ENCODE measurements at regions not wholly inside any gene's neighbourhood (a gene's known extent, or its start where the extent isn't known, plus 50 kb on each side); places are given as distances from the start of the nearest gene placed in this dataset.

DNA sequence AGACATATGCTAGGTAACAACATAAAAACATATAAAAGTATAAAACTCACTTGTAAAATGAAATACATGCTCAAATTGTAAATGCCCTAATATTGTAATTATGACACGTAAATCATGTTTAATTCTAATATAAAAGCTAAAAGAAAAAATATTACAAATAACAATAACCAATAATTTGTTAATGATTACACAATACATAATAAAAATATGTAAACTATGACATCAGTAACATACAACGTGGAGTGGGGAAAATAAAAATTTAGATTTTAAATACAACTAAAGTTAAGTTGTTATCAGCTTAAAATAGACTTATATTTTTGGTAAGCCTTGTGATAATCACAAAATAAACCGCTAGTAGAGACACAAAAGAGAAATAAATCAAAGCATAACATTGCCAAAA lies 376.4 kb downstream of the BRINP2 start:
- TF ChIP-seq, protein P1, sequence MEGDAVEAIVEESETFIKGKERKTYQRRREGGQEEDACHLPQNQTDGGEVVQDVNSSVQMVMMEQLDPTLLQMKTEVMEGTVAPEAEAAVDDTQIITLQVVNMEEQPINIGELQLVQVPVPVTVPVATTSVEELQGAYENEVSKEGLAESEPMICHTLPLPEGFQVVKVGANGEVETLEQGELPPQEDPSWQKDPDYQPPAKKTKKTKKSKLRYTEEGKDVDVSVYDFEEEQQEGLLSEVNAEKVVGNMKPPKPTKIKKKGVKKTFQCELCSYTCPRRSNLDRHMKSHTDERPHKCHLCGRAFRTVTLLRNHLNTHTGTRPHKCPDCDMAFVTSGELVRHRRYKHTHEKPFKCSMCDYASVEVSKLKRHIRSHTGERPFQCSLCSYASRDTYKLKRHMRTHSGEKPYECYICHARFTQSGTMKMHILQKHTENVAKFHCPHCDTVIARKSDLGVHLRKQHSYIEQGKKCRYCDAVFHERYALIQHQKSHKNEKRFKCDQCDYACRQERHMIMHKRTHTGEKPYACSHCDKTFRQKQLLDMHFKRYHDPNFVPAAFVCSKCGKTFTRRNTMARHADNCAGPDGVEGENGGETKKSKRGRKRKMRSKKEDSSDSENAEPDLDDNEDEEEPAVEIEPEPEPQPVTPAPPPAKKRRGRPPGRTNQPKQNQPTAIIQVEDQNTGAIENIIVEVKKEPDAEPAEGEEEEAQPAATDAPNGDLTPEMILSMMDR (IDR thresholded peaks at IDR 0.05) = no peak
- TF ChIP-seq POLR2AphosphoS5 (IDR thresholded peaks at IDR 0.05) = no peak
- no peak for TF ChIP-seq EP300 (IDR thresholded peaks at IDR 0.05)
- TF ChIP-seq POLR2A (IDR thresholded peaks at IDR 0.05) = no peak
